Brain microvascular endothelial cell (primary cell): ENCODE measurements at regions not wholly inside any gene's neighbourhood (a gene's known extent, or its start where the extent isn't known, plus 50 kb on each side); places are given as distances from the start of the nearest gene placed in this dataset.

Experiments used
- DNase-seq: peaks from one replicate; pipeline ENCODE4 v3.0.0-alpha.2; 2020
- H3K27ac ChIP-seq: fragments of 250-450 bp; sonication (Bioruptor Pico); 2 replicates; pipeline ENCODE4 v1.5.1; 2020; ENCODE audit warnings: mild to moderate bottlenecking, moderate library complexity
- H3K27me3 ChIP-seq: fragments of 250-450 bp; sonication (Bioruptor Pico); replicated peaks from 2 replicates; pipeline ENCODE4 v1.5.1; 2020; ENCODE audit warnings: mild to moderate bottlenecking
- H3K36me3 ChIP-seq: fragments of 250-450 bp; sonication (Bioruptor Pico); replicated peaks from 2 replicates; pipeline ENCODE4 v1.5.1; 2020; ENCODE audit warnings: mild to moderate bottlenecking
- H3K4me3 ChIP-seq: 2 replicates; pipeline ENCODE4 v1.5.1; 2011; ENCODE audit warnings: low read depth, mild to moderate bottlenecking, control low read depth, low read length, moderate library complexity
- CTCF ChIP-seq: IDR thresholded peaks from 2 replicates; pipeline ENCODE4 v1.5.1; 2011; ENCODE audit warnings: low read depth, mild to moderate bottlenecking, moderate library complexity, low read length, control low read depth, inconsistent platforms; ENCODE audit errors: missing control alignments
- in situ Hi-C: cut with HindIII; loops from 2 replicates; pipeline ENCODE4 v1.10.0; 2017; ENCODE audit warnings: low sequenced_read_pairs, low pct_ligation_motif_present

- no peak overlapping the region for H3K27ac ChIP-seq
- no peaks in the 10 kb centered on the region for H3K27me3 ChIP-seq
- TF ChIP-seq CTCF: no peak
- in situ Hi-C loops: no loop called here
- no peaks in the 10 kb centered on the region for H3K36me3 ChIP-seq
- no peak for DNase-seq
- no peak overlapping the region for H3K4me3 ChIP-seq
Observed at GRCh38 chr5:10073441-10074104, 176.1 kb downstream of the ATPSCKMT start.

GRCh38 chr5:10069637-10070313 lies 179.9 kb downstream of the ATPSCKMT start:
- in situ Hi-C loops: no loop called here
- no peaks in the 10 kb centered on the region for H3K27me3 ChIP-seq
- H3K36me3 ChIP-seq: no peaks in the 10 kb centered on the region
- H3K27ac ChIP-seq: no peak overlapping the region
- no peak overlapping the region for H3K4me3 ChIP-seq
- TF ChIP-seq CTCF: no peak
- DNase-seq: no peak

GRCh38 chr5:10065428-10066000 lies 184.2 kb downstream of the ATPSCKMT start:
- DNase-seq: no peak
- Histone ChIP-seq H3K36me3 (no peaks in the 10 kb centered on the region), H3K4me3 (no peak overlapping the region), H3K27ac (no peak overlapping the region), H3K27me3 (no peaks in the 10 kb centered on the region)
- no peak for TF ChIP-seq CTCF
- in situ Hi-C loops: no loop called here

GRCh38 chr5:10064546-10065195 lies 185.0 kb downstream of the ATPSCKMT start:
- in situ Hi-C loops: no loop called here
- no peaks in the 10 kb centered on the region for H3K36me3 ChIP-seq
- H3K27me3 ChIP-seq: no peaks in the 10 kb centered on the region
- TF ChIP-seq CTCF: no peak
- no peak overlapping the region for H3K27ac ChIP-seq
- no peak overlapping the region for H3K4me3 ChIP-seq
- no peak for DNase-seq

- Histone ChIP-seq H3K36me3 (no peaks in the 10 kb centered on the region), H3K27me3 (no peaks in the 10 kb centered on the region), H3K27ac (no peak overlapping the region), H3K4me3 (no peak overlapping the region)
- in situ Hi-C loops: no loop called here
- TF ChIP-seq CTCF: no peak
- no peak for DNase-seq
Observed at GRCh38 chr5:10063997-10064396, 185.7 kb downstream of the ATPSCKMT start.
